ENCODE measurements at regions not wholly inside any gene's neighbourhood (a gene's known extent, or its start where the extent isn't known, plus 50 kb on each side); places are given as distances from the start of the nearest gene placed in this dataset.
"Not testable (repeated sequence)": the region's sequence is repeated elsewhere in the genome, so short reads cannot be mapped to it uniquely, and the experiment has no call there.

DNA sequence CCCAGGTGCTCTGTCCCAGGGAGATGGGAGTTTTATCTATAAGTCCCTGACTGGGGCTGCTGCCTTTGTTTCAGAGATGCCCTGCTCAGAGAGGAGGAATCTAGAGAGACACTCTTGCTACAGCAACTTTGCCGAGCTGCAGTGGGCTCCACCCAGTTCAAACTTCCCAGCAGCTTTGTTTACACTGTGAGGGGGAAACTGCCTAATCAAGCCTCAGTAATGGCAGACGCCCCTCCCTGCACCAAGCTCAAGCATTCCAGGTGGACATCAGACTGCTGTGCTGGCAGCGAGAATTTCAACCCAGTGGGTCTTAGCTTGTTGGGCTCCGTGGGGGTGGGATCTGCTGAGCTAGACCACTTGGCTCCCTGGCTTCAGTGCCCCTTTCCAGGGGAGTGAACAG lies 50.2 kb upstream of the RASA1 start:
- not testable (repeated sequence) for DNase-seq

Measured in hematopoietic multipotent progenitor cell treated with erythropoietin and hydrocortisone succinate and interleukin-3 and kit ligand, for 4 days (in vitro differentiated cells).